H1 (cell line): ENCODE measurements at regions not wholly inside any gene's neighbourhood (a gene's known extent, or its start where the extent isn't known, plus 50 kb on each side); places are given as distances from the start of the nearest gene placed in this dataset.

Experiments used
- ZNF274 ChIP-seq: IDR thresholded peaks from 2 replicates; pipeline ENCODE4 v1.7.0; 2012; ENCODE audit warnings: low read length, borderline replicate concordance; ENCODE audit errors: extremely low read depth

GRCh38 chr5:91777671-91778070 is 394.6 kb upstream of the ARRDC3 start (continued):
- TF ChIP-seq ZNF274, result no peak
